Nephron progenitor cell (in vitro differentiated cells): ENCODE measurements at regions not wholly inside any gene's neighbourhood (a gene's known extent, or its start where the extent isn't known, plus 50 kb on each side); places are given as distances from the start of the nearest gene placed in this dataset.

Source experiments
- DNase-seq: peaks from one replicate; pipeline ENCODE4 v3.0.0; 2021
- H3K27ac Mint-ChIP-seq: 2 replicates; pipeline ENCODE4 v1.8.0; 2021; ENCODE audit warnings: mild to moderate bottlenecking, moderate library complexity, mixed read lengths
- H3K27me3 Mint-ChIP-seq: 2 replicates; pipeline ENCODE4 v1.8.0; 2021; ENCODE audit warnings: mild to moderate bottlenecking, low read depth, mixed read lengths; ENCODE audit not compliant: poor library complexity
- H3K36me3 Mint-ChIP-seq: 2 replicates; pipeline ENCODE4 v1.8.0; 2021; ENCODE audit warnings: low read depth, mixed read lengths
- H3K4me1 Mint-ChIP-seq: 2 replicates; pipeline ENCODE4 v1.8.0; 2021; ENCODE audit warnings: mixed read lengths
- H3K4me3 Mint-ChIP-seq: 2 replicates; pipeline ENCODE4 v1.8.0; 2021; ENCODE audit warnings: mild to moderate bottlenecking, moderate library complexity, mixed read lengths
- H3K9me3 Mint-ChIP-seq: 2 replicates; pipeline ENCODE4 v1.8.0; 2021; ENCODE audit warnings: mild to moderate bottlenecking, moderate library complexity, mixed read lengths
- CTCF ChIP-seq: fragments of 200-600 bp; sonication (generic); IDR thresholded peaks from 2 replicates; pipeline ENCODE4 v1.5.0; 2021; ENCODE audit warnings: antibody characterized with exemption

- H3K4me3 Mint-ChIP-seq = no peak overlapping the region
- H3K36me3 Mint-ChIP-seq = no peaks in the 10 kb centered on the region
- DNase-seq = no peak
- H3K27me3 Mint-ChIP-seq = peaks cover 3% of the 10 kb centered on the region
- H3K9me3 Mint-ChIP-seq = no peaks in the 10 kb centered on the region
- peaks cover 5% of the 10 kb centered on the region for H3K4me1 Mint-ChIP-seq
- H3K27ac Mint-ChIP-seq = no peak overlapping the region
- TF ChIP-seq CTCF = no peak
These were observed 277.1 kb downstream of the FOXG1 start for GRCh38 chr14:29043737-29044136.

- H3K27ac Mint-ChIP-seq = no peak overlapping the region
- TF ChIP-seq CTCF = no peak
- no peaks in the 10 kb centered on the region for H3K4me1 Mint-ChIP-seq
- no peak for DNase-seq
- peaks cover 6% of the 10 kb centered on the region for H3K9me3 Mint-ChIP-seq
- H3K27me3 Mint-ChIP-seq = peaks cover 3% of the 10 kb centered on the region
- H3K4me3 Mint-ChIP-seq = no peak overlapping the region
- no peaks in the 10 kb centered on the region for H3K36me3 Mint-ChIP-seq
These were observed 278.6 kb downstream of the FOXG1 start for GRCh38 chr14:29045237-29045636.

- H3K9me3 Mint-ChIP-seq = peaks cover 16% of the 10 kb centered on the region
These were observed 287.5 kb downstream of the FOXG1 start for GRCh38 chr14:29054119-29054518.

GRCh38 chr14:29056041-29056566, 289.5 kb downstream of the FOXG1 start:
- peaks cover under 1% of the 10 kb centered on the region for H3K9me3 Mint-ChIP-seq
- H3K4me1 Mint-ChIP-seq = no peaks in the 10 kb centered on the region
- H3K27ac Mint-ChIP-seq = no peak overlapping the region
- no peak for TF ChIP-seq CTCF
- no peaks in the 10 kb centered on the region for H3K36me3 Mint-ChIP-seq
- no peak overlapping the region for H3K4me3 Mint-ChIP-seq
- H3K27me3 Mint-ChIP-seq = no peaks in the 10 kb centered on the region
- DNase-seq = no peak

More at GRCh38 chr14:29054119-29054518, 287.5 kb downstream of the FOXG1 start:
- Mint-ChIP-seq H3K27ac (no peak overlapping the region), H3K4me3 (no peak overlapping the region), H3K27me3 (no peaks in the 10 kb centered on the region), H3K36me3 (no peaks in the 10 kb centered on the region), H3K4me1 (no peaks in the 10 kb centered on the region)
- DNase-seq = no peak
- no peak for TF ChIP-seq CTCF

GRCh38 chr14:29061702-29062101, 295.1 kb downstream of the FOXG1 start:
- DNase-seq = no peak
- H3K27ac Mint-ChIP-seq = no peak overlapping the region
- no peaks in the 10 kb centered on the region for H3K36me3 Mint-ChIP-seq
- no peak overlapping the region for H3K4me3 Mint-ChIP-seq
- TF ChIP-seq CTCF = no peak
- no peaks in the 10 kb centered on the region for H3K9me3 Mint-ChIP-seq
- H3K4me1 Mint-ChIP-seq = no peaks in the 10 kb centered on the region
- H3K27me3 Mint-ChIP-seq = no peaks in the 10 kb centered on the region

GRCh38 chr14:29062466-29062865, 295.9 kb downstream of the FOXG1 start:
- no peaks in the 10 kb centered on the region for H3K4me1 Mint-ChIP-seq
- H3K36me3 Mint-ChIP-seq = no peaks in the 10 kb centered on the region
- no peak overlapping the region for H3K27ac Mint-ChIP-seq
- no peaks in the 10 kb centered on the region for H3K9me3 Mint-ChIP-seq
- H3K27me3 Mint-ChIP-seq = no peaks in the 10 kb centered on the region
- no peak for DNase-seq
- no peak for TF ChIP-seq CTCF
- no peak overlapping the region for H3K4me3 Mint-ChIP-seq
